GM21723 (cell line): ENCODE measurements at regions not wholly inside any gene's neighbourhood (a gene's known extent, or its start where the extent isn't known, plus 50 kb on each side); places are given as distances from the start of the nearest gene placed in this dataset.

Source experiments
- ATAC-seq: cut with Tn5 transposase; IDR thresholded peaks from one replicate; pipeline ENCODE4 v1.9.1; 2021; ENCODE audit warnings: mild to moderate bottlenecking, moderate library complexity; ENCODE audit not compliant: unreplicated experiment

DNA sequence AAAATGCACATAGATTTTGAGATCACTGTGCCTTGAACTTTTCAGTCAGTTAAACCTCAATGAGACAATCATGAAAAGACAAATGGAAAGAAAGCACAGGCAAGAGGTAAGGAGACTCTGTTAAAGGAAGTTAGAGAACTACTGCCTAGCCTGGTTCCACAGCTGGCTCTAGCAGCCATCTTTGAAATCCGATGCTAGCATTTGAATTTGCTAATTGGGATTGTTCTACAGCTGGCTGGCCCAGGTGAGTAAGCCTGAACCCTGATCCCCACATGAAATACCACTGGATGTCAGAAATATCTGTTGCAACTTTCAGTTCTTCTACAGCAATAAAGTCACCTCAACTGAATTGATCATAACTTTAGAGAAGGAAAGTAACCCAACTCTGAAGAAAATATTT lies 315.2 kb upstream of the CHAC2 start:
- ATAC-seq, result no peak

DNA sequence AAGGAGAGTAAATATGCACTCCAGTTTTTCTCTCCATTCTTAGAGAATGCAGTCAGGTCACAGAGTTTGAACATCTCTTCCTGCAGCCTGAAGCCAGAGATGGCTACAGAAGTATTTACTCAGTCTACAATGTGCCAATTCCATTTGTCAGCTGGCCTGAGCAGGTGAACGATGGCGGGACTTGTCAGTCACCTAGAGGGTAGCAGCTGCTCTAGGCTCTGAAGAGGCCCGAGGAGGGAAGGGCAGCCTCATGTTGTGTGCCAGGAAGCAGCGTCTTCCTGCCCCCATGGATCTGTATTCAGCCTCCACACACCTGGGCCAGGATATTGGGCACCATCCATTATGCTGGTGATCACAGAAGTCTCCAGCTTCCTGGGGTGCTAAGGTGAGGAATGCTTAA lies 316.7 kb upstream of the CHAC2 start:
- ATAC-seq, result no peak

DNA sequence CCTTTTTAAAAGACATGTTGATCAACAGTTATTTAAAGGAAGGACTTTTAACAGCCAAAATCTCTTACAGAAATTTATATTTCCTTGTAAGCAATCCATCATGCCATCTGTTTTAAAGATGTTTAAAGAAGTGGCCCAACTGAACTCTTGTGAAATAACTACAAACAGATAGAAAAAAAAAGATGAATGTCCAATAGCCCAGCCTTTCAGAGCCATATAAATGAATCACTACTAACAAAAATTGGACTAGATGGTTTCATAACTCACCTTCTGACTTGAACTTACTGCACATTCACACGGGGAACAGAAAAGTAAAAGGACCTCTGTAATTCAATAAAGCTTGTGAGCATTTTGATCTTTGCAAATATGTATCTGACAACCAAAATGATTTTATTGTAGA lies 319.0 kb upstream of the CHAC2 start:
- ATAC-seq, result no peak

DNA sequence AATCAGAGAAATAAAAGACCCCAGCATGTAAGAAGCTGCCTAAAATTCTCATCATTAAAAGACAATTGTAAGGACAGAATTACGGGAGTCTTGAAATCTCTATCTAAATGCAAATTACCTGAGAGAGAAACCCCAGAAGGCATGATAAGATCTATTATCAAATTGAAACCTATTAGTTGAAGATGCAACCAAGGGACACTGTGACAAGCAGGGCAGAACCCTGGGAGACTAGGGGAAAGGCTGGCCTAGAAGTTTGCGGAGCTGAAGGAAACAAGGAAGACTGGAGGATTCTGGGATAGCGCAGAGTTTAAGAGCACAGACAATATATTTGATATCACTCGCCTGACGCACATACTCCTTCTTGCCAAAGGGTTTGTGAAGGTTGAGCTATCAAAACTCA lies 319.5 kb upstream of the CHAC2 start:
- ATAC-seq, result no peak

DNA sequence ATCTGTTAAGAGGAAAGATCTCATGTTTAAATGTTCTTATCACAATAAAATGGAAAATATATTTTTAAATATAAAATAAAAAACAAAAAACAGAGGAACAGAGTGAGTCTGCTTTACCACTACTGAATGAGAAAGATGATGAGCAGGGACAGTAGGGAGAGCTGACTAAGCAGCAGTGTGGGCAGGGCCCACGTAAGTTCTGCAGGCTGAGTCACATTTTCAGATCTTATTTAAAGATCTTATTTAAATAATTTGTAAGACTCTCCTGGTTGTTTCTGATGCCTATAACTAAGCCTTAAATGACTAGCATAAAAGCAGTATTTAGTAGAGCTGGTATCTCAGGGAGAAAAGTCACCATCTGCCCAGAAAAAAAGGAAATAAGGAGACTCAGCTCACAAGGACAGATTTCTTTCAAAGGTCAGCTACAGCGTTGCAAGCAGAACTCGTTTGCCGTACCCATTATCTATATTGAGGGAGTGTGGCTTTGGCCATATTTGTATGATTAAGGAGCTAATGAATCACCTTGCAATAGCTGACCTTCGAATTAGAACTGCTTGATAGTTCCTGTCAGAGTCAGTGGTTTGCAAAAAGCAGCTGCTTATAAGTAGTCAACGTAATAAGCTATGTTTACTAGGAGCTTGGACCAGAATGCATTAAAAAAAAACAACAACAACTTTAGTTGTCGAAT lies 322.1 kb upstream of the CHAC2 start:
- peak; percentile 77 for ATAC-seq

DNA sequence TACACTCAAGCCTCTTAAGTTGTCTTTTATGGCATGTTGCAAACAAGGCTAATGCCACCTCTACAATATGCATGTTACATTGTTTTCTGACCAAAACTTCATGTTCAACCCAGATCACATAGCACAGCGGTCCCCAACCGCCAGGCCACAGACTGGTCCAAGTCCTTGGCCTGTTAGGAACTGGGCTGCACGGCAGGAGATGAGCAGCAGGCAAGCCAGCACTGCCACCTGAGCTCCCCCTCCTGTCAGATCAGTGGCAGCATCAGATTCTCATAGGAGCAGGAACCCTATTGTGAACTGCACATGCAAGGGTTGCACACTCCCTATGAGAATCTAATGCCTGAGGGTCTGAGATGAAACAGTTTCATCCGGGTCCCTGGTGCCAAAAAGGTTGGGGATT lies 324.8 kb upstream of the CHAC2 start:
- ATAC-seq, result no peak

DNA sequence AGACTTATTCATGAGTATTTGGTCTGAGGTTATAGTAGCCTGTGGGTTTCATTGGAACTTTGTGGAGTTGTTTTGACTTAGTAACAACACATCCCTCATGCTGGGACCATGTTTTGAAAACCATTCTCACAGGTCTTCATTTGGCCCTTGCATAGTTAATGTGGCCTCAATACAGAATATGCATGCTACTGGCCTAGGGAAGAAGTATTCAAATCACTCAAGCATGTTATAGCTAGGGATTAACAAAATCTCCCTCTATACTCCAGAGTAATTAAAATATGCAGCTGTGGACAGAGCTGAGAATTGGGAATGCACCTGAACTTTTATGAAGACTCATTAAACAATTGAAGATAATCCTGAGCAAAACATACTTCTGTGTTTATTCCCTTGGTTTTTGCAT lies 325.5 kb upstream of the CHAC2 start:
- ATAC-seq, result no peak

DNA sequence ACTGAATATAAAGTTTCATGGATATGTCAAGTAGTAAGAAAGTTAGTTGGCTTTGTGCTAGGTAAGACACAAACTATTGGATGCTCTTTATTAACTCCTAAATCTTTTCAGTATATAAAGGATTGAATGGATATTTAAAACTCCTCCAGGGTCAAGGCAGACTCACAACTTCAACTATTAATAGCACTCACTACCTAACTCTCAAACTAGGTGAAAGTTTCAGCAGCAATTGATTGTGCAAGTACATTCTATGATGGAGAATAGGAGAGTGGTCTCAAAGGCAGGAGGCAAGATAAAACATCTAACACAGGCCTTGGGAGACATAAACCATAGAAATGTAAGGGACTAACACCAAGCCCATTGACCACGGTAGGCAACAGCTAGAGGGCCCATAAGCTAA lies 328.9 kb upstream of the CHAC2 start:
- ATAC-seq, result no peak

DNA sequence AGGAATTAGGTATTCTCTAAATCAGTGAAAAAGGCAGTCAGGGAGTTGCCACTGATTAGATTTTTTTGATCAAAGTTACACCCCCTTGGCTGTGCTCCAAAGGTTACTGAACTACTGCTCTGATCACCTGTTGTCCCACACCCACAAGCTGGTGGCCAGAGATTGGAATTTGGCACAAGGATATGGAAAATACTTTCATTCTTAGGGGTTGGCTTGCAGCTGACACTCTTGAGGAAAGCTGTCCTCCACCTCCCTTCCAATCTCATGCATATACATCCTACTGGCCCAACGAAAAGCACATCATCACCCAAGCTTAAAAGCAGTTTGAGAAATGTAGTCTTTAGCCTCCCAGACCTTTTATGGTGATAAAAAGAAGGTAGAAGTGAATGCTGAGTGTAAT lies 329.5 kb upstream of the CHAC2 start:
- no peak for ATAC-seq

DNA sequence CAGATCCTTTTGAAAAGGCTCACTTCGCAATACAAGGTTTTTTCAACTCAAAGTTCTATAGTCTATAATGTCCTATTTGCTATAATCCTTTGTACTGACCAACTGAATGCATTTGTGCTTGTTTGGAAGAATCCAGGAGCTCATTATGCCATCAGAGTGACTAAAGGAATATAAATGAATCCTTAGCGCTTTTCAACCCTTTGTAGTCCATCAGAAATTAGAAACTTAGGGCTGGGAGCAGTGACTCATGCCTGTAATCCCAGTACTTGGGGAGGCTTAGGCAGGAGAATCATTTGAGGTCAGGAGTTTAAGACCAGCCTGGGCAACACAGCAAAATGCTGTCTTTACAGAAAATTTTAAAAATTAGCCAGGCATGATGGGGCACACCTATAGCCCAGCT lies 330.2 kb upstream of the CHAC2 start:
- ATAC-seq, result no peak

DNA sequence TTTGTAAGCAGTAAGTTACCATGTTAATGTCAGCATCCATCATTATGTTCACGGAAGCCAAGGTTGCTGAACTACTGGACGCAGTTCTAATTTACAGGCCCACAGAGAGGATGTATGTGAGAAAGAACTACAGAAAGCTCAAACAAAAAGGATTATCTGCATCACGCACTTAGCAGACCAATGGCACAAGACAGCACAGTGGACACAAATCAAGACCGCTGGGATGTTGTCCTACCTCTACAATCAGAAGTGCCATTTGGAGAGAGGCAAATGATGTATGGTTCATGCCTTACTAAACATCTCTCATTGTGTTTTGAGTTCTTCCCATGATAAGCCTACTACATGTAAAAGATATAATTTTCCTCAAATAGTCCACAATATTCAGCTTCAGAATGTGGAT lies 330.7 kb upstream of the CHAC2 start:
- no peak for ATAC-seq

DNA sequence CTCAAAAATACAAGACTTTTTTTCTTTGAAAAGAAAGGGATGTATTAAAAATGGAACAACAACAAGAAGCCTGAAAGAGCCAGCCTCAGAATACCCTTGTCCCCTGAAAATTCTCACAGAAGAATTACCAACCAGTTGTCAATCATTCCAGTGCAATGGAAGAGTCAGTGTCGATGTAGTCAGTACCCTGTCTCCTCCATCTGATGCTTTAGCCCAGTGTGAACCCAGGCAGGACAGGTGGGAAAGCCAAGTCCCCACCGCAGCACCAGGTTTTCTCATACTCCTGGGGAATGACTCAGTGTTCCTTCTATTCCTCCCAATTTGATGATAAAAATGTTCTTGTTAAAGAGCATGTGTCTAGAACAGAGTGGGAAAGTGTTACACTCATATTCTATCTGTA lies 332.0 kb upstream of the CHAC2 start:
- no peak for ATAC-seq

DNA sequence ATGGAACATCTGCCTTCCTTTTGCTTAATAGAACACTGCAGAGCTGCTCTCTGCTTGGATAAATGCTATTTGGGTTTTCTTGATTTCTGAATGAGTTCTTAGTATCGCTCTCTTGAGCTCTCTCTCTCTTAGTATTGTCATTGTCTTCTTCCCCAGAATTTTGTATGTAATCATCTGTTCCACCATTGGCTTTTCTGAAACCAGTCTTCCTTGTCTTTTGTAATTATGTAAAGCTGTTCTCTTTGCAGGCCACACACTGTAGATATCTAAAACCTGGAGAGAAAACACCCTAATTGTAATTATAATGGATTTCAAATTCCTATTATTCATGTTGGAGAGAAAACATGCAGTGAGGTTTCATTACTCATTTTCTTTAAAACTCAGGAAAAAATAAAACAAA lies 333.1 kb upstream of the CHAC2 start:
- ATAC-seq, result no peak

DNA sequence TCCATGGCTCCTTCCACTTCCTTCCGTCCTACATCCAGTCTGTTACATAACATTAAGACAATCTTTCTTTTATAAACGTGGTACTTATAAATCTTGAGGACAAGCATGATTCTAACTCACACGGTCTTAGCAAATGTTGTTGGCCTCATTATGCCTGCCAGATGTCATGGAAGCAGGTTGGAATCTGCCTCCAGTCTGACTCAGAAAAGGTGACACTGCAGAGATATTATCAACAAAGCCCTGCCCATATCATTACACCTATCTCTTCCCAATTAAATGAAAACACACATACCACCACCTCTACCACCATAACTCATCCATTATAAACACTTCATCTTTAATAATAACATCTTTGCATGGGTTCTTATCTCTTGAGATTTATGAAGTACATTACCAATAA lies 334.7 kb upstream of the CHAC2 start:
- ATAC-seq, result no peak

DNA sequence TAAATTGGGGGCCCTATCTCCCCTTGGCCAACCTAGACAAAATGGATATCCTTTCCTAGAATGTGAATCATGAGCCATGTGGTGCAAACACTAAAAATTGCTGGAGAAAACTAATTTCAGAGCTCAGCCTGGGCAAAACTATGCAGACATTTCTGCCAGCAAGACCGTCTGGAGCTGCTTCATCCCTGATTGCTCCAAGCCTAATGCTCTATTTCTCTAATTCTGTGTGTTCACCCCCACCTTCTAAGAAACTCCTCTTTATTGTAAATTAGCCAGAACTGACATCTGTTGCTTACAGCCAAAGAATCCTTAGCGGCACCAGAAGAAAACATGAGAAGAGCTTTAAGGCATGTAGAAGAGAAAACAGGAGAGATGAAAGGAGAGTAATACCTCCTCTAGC lies 337.7 kb upstream of the CHAC2 start:
- ATAC-seq, result no peak

DNA sequence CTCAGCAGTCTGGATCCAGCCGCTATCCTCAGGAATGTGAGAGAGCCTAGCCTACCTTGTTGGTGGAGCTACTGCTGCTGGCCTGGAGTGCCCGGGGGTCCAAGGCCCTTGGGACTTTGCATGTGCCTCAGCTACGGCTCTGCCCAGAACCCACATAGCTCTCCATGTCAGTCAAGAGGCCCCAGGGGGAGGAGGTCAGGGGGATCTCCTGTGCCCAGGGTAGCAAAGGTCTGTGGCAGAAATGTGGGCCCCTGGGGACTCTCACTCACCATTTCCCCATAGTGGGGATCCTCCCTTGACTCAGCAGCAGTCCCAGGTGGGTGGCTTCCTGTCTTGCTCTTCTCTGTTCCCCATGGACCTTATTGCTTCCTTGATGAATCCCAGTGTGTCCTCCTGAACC lies 342.7 kb upstream of the CHAC2 start:
- peak; percentile 66 for ATAC-seq

DNA sequence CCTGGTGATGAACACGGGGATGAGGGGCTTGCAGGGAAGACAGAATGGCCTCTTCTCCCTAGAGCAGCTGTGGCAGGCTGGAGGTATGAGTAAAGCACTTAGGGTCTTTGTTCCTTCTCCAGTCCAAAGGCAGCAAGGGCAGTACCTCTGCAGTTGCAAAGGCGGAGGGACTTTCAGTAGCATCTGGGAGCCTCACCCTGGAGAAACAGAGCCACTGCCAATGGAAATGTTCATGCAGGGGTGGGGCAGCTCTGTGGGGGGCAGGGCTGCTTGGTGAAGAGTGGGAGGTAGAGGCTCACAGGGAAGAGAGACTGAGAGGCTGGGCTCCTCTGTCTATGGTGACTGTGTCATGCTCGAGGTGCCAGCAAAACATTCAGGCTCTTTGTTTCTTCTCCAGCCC lies 344.1 kb upstream of the CHAC2 start:
- ATAC-seq, result no peak

DNA sequence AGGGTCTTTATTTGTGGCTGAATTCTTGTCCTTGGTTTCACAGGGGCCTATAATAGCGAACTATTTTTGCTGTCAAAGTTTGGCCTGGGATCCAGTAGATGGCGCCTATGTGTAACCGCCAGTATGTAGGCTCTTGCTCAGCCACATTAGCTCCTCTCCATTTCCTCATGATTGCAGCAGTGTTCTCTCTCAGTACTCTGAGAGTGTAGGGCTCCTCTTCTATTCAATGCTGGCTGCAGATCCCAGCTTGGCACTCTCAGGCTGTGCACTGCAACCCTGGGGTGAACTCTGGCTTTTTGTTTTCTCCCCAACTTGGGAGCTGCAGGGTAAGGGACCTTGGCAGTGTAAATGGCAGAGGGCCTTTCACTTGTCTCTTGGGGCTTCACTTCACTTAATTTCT lies 344.6 kb upstream of the CHAC2 start:
- ATAC-seq, result peak; percentile 77

DNA sequence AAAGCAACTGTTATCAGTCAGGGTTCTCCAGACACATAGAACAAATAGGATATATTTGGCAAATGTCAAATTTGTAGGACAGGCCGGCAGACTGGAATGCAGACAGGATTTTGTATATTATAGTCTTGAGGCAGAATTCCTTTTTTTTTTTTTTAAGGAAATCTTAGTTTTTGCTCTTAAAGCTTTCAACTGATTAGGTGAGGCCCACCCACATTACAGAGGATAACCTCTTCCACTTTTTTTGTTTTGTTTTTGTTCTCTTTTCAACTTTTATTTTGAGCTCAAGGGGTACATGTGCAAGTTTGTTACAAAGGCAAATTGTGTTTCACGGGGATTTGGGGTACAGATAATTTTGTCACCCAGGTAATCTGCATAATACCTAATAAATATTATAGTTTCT lies 350.2 kb upstream of the CHAC2 start:
- no peak for ATAC-seq

DNA sequence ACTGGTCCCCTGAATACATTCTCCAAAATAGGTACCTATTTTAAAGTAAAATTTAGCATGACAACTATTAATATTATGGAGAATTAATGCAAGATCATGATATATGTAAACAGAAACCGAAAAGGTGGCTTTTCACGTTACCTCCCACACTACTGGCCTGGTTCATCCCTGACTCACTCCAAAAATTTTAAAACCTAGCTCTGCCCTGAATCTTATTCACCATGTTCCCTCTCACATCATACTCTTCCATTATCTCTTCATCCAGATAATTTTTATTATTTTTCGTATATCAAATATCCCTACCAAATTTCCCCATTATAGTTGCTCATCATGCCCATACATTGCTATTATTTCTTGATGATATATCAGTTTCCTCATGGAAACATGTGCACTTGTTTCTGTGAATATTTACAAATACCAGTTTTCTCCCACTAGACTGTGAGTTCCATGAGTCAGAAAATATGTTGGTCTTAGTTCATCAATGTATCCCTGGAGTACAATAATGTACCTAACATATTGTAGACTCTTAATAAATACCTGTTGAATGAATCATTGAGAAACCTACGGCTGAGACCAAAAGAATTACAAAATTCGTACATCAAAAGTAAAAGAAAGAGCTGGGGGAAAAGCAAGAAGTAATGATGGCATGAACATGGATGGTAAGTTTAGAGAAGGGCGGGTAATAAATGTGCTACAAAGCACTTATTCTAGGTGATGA lies 360.1 kb upstream of the CHAC2 start:
- no peak for ATAC-seq

DNA sequence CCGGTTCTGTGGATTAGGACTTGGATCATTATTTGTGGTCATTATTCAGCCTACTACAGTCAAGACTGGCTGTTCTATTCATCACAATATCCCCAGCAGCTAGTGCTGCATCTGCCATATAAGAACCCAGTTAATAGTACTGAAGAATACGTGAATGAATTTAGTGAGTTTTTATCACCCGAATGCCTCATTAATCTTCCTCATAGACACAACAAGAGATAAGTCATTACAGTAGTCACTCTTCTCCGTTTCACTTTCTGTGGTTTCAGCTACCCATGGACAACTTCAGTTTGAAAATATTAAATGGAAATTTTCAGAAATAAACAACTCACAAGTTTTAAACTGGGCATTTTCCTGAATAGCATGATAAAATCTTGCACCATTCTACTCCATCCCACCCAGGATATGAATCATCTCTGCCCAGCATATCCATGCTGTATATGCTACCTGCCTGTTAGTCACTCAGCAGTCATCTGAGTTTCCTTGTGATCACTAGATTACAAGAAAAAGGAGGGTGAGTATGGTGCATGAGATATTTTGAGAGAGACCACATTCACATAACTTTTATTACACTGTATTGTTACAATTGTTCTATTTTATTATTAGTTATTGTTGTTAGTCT lies 363.7 kb upstream of the CHAC2 start:
- ATAC-seq, result no peak

DNA sequence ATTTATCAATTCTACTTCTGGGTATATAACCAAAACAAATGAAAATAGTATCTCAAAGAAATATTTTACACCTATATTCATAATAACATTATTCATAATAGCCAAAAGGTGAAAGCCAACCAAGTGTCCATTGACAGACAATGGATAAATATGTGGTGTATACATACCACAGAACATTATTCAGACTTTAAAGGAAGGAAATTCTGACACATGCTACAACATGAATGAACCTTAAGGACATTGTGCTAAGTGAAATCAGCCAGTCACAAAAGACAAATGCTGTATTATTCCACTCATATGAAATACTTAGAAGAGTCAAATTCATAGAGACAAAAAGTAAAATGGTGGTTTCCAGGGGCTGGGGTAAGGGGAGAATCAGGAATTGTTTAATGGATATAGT lies 370.5 kb upstream of the CHAC2 start:
- no peak for ATAC-seq

DNA sequence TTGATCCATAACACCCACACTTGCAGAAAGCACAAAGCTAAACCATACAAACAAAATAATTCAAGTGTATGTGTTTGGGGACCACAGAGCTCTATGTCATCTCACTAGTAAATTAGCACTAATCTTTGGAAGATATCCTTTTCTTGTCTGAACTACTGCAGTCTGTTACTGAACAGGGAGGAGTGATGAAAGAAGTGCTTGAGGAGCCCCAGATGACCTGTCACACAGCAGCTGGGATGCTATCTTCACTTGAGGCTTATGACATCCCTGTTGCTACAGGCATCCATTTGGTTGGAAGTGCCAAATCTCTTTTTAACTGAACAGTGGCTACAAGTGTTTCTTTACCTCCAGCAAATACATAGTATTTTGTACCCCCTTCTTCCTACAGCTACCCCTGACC lies 386.3 kb upstream of the CHAC2 start:
- ATAC-seq, result no peak
